ENCODE measurements at regions not wholly inside any gene's neighbourhood (a gene's known extent, or its start where the extent isn't known, plus 50 kb on each side); places are given as distances from the start of the nearest gene placed in this dataset.

- no peak for TF ChIP-seq BHLHE40 (IDR thresholded peaks at IDR 0.05; ENCODE audit: low read depth, low read length)
- TF ChIP-seq CTCF (IDR thresholded peaks at IDR 0.05) = no peak
- TF ChIP-seq CEBPB (IDR thresholded peaks at IDR 0.05) = no peak
- no peak for TF ChIP-seq RAD21 (conservative IDR thresholded peaks at IDR 0.05 in 1 of 2, IDR thresholded peaks at IDR 0.05 in 1 of 2)
- TF ChIP-seq ELK1 (IDR thresholded peaks at IDR 0.05; ENCODE audit: low read depth, low read length) = no peak
- TF ChIP-seq REST (IDR thresholded peaks at IDR 0.05) = no peak
- TF ChIP-seq NFE2L2 (conservative IDR thresholded peaks at IDR 0.05; ENCODE audit: low read length) = no peak
Measured at GRCh38 chr13:44833139-44833538, 156.1 kb downstream of the NUFIP1 start.
